ENCODE measurements at regions not wholly inside any gene's neighbourhood (a gene's known extent, or its start where the extent isn't known, plus 50 kb on each side); places are given as distances from the start of the nearest gene placed in this dataset.

DNA sequence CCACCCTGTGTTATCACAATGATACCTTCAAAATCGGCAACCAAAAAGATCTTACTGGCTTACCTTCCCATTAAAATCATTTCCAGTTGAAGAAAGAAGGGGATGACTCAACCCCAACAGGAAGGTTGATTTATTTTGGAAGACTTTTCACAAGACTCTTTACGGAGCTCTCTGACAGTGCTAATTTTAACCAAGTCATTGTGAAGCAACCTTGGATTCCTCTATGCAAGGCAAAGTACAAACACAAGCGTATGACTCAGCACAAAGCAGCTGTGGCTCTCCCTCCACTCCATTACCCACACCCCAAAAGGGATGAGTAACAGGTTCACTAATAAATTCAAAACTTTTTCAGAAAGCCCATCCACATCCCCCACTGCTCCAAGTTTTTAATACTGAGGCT lies 213.8 kb upstream of the FGF13 start:
- Histone ChIP-seq H3K4me1 (ENCODE audit: control insufficient read depth, insufficient read depth, low read length) (no peaks in the 10 kb centered on the region), H3K27me3 (ENCODE audit: control insufficient read depth, insufficient read depth, low read length) (no peaks in the 10 kb centered on the region), H3K27ac (ENCODE audit: low read length) (no peak overlapping the region), H3K9me3 (ENCODE audit: control insufficient read depth, low read depth, low read length) (no peaks in the 10 kb centered on the region), H3K4me3 (ENCODE audit: low read length) (no peak overlapping the region), H3K36me3 (ENCODE audit: control insufficient read depth, insufficient read depth, low read length) (no peaks in the 10 kb centered on the region)
- WGBS (ENCODE audit: insufficient coverage, low lambda C conversion rate): no CpG with 5 or more reads among the region's 3 CpGs
- no peak for DNase-seq

DNA sequence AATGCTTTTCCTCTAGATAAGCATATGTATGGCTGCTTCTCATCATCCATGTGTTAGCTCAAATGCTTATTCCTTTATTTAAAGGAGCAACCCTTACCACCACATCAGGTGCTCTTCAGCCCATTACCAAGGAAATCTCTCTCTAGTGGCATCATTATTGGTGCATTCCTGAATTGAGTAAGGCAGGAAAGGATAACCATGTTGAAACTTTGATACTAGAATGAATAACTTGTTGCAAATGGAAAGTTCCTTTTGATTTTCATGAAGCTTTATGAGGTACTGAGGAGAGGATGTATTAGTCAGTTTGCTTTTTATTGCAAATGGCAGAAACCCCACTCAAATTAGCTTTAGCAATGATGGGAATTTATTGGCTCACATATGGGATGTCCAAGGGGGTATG lies 212.3 kb upstream of the FGF13 start:
- Histone ChIP-seq H3K36me3 (ENCODE audit: control insufficient read depth, insufficient read depth, low read length) (no peaks in the 10 kb centered on the region), H3K4me1 (ENCODE audit: control insufficient read depth, insufficient read depth, low read length) (no peaks in the 10 kb centered on the region), H3K4me3 (ENCODE audit: low read length) (no peak overlapping the region), H3K27ac (ENCODE audit: low read length) (no peak overlapping the region), H3K9me3 (ENCODE audit: control insufficient read depth, low read depth, low read length) (no peaks in the 10 kb centered on the region), H3K27me3 (ENCODE audit: control insufficient read depth, insufficient read depth, low read length) (no peaks in the 10 kb centered on the region)
- no peak for DNase-seq

DNA sequence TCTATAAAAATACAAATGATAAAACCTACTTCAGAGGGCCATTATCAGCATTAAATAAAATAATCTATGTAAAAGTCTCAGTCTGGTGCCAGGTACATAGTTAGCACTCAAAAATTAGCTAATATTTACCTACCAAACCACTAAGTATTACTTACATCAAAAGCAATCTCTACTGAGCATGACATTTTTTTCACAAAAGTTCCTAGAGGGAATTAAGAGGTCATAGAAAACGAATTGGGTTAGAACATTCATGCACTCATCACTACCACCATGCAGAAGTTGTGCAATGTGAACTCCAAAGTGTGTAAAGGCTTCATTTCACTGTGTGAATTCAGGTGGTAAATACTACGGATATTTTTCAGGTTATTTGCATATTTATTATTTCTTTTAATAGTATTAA lies 209.5 kb upstream of the FGF13 start:
- no peaks in the 10 kb centered on the region for H3K36me3 ChIP-seq (ENCODE audit: control insufficient read depth, insufficient read depth, low read length)
- no peaks in the 10 kb centered on the region for H3K4me1 ChIP-seq (ENCODE audit: control insufficient read depth, insufficient read depth, low read length)
- H3K9me3 ChIP-seq (ENCODE audit: control insufficient read depth, low read depth, low read length): no peaks in the 10 kb centered on the region
- H3K4me3 ChIP-seq (ENCODE audit: low read length): no peak overlapping the region
- H3K27ac ChIP-seq (ENCODE audit: low read length): no peak overlapping the region
- no peak for DNase-seq
- no CpG with 5 or more reads among the region's 2 CpGs for WGBS (ENCODE audit: insufficient coverage, low lambda C conversion rate)
- H3K27me3 ChIP-seq (ENCODE audit: control insufficient read depth, insufficient read depth, low read length): no peaks in the 10 kb centered on the region

DNA sequence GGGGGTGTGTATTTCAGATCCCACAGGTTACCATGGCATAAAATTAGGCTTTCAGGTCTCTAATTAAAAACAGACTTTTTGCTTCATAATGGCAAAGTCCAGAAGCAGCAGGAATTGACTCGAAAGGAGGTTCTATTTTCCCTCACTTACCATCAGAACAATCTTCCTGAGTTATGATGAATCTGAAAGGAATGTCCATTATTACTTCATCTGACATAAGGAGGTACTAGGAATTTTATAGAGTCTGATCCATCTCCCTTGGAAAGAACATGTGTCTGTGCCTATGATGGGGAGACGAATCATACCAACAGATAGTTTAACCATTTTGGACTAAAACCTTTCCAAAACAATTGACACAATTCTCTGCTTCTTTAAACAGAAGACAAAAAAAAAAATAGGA lies 206.3 kb upstream of the FGF13 start:
- H3K27me3 ChIP-seq (ENCODE audit: control insufficient read depth, insufficient read depth, low read length): no peaks in the 10 kb centered on the region
- H3K9me3 ChIP-seq (ENCODE audit: control insufficient read depth, low read depth, low read length): no peaks in the 10 kb centered on the region
- H3K4me3 ChIP-seq (ENCODE audit: low read length): no peak overlapping the region
- WGBS (ENCODE audit: insufficient coverage, low lambda C conversion rate): no CpG with 5 or more reads among the region's 2 CpGs
- no peak for DNase-seq
- no peaks in the 10 kb centered on the region for H3K36me3 ChIP-seq (ENCODE audit: control insufficient read depth, insufficient read depth, low read length)
- no peaks in the 10 kb centered on the region for H3K4me1 ChIP-seq (ENCODE audit: control insufficient read depth, insufficient read depth, low read length)
- no peak overlapping the region for H3K27ac ChIP-seq (ENCODE audit: low read length)

DNA sequence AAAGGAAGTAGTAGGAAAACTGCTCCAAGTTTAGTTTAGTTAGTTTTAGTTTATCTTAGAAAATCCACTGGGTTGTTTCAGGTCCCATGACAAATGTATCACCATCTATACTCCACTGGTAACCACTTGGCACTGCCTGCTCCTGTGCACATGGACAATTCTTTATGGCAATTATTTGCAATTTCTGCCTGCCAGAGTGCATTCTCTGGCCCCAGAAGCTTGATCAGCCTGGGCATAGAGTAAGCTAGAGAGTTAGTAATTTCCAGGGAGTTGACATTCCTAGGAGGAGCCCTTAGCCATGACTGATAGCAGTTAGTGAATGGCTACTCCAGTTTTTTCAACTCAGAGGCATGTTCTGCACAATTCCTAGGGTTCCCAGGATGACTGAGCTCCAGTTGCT lies 203.2 kb upstream of the FGF13 start:
- no peaks in the 10 kb centered on the region for H3K36me3 ChIP-seq (ENCODE audit: control insufficient read depth, insufficient read depth, low read length)
- no peaks in the 10 kb centered on the region for H3K27me3 ChIP-seq (ENCODE audit: control insufficient read depth, insufficient read depth, low read length)
- no peaks in the 10 kb centered on the region for H3K9me3 ChIP-seq (ENCODE audit: control insufficient read depth, low read depth, low read length)
- H3K27ac ChIP-seq (ENCODE audit: low read length): no peak overlapping the region
- DNase-seq: no peak
- no peak overlapping the region for H3K4me3 ChIP-seq (ENCODE audit: low read length)
- no peaks in the 10 kb centered on the region for H3K4me1 ChIP-seq (ENCODE audit: control insufficient read depth, insufficient read depth, low read length)

DNA sequence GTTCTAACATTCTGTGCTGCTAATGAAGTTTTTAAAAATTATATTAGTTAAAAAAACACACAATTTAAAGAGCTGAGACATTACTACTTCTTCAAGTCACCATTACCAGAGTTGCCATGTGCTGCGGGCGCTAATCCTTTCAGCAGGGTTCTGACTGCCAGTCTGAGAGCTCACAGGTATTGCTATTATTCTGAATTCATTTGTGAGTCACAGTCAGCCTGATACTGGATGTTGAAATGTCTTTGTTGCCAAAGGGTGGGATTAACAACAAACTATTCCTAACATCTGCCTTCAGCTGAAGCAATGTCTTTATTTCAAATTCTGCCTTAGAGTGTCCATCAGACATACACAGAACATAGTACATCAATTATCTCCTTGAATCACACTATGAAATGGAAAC lies 197.1 kb upstream of the FGF13 start:
- H3K4me1 ChIP-seq (ENCODE audit: control insufficient read depth, insufficient read depth, low read length): no peaks in the 10 kb centered on the region
- no peak overlapping the region for H3K27ac ChIP-seq (ENCODE audit: low read length)
- WGBS (ENCODE audit: insufficient coverage, low lambda C conversion rate): no CpG with 5 or more reads among the region's 2 CpGs
- no peaks in the 10 kb centered on the region for H3K9me3 ChIP-seq (ENCODE audit: control insufficient read depth, low read depth, low read length)
- H3K4me3 ChIP-seq (ENCODE audit: low read length): no peak overlapping the region
- H3K27me3 ChIP-seq (ENCODE audit: control insufficient read depth, insufficient read depth, low read length): no peaks in the 10 kb centered on the region
- no peaks in the 10 kb centered on the region for H3K36me3 ChIP-seq (ENCODE audit: control insufficient read depth, insufficient read depth, low read length)
- no peak for DNase-seq

DNA sequence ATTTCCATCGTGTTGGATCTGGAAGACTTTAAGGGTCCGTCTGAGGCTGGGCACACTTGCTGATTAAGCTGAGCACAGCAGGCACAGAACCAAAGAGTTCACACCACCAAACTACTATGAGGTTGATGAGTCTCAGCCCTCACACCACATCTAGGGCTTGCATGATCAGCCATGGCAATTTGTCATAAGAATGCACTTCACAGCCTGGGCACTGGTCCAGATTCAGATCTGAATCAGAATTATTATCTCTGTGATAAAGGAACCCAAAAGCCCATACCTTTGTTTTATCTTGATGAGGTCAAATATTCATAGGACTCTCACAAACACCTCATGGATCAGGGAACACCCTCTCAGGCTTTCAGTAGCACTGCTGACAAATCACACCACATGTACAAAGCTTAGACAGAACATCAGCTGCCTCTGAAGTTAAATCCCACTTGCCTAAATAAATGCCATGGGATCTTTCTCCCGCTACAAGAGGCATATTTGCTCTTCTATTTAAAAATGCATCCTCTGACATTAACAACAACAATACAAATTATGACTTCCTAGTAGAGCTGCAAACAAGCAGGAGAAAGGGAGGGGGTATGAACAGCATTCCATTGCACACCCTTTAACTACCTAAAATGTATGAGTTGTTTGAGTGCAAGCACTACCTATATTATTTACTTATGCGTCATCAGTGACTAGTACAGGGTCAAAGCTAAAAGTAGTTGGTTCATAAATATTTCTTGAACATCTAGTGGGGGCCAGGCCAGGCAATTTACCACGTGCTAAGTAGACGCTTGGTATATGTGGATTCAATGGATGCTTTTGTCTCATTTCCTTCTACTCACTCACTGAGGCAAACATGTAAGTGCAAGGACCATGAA lies 186.3 kb upstream of the FGF13 start:
- H3K27me3 ChIP-seq (ENCODE audit: control insufficient read depth, insufficient read depth, low read length): no peaks in the 10 kb centered on the region
- DNase-seq: peak in 1 of 2 donors; percentile 2
- H3K36me3 ChIP-seq (ENCODE audit: control insufficient read depth, insufficient read depth, low read length): no peaks in the 10 kb centered on the region
- no peak overlapping the region for H3K27ac ChIP-seq (ENCODE audit: low read length)
- H3K4me1 ChIP-seq (ENCODE audit: control insufficient read depth, insufficient read depth, low read length): no peaks in the 10 kb centered on the region
- H3K9me3 ChIP-seq (ENCODE audit: control insufficient read depth, low read depth, low read length): no peaks in the 10 kb centered on the region
- WGBS (ENCODE audit: insufficient coverage, low lambda C conversion rate): no CpG with 5 or more reads among the region's 6 CpGs
- no peak overlapping the region for H3K4me3 ChIP-seq (ENCODE audit: low read length)

DNA sequence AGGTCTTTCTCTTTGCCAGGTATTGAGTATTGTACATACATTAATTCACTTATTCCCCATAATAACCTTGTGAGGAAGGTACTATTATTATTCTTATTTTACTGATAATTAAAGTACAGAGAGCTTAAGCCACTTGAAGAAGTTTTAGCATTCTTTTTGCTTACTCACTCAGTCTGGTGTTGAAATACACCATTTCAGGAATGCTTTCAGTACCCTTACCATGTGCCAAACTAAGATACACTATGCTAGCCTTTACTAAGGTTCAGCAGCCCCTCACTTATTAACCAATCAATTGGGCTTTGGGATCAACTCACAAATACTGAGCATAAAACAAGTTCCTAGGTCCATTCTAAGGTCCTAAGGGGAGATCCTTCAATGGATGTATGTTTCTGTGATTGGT lies 179.0 kb upstream of the FGF13 start:
- Histone ChIP-seq H3K4me1 (ENCODE audit: control insufficient read depth, insufficient read depth, low read length) (no peaks in the 10 kb centered on the region), H3K9me3 (ENCODE audit: control insufficient read depth, low read depth, low read length) (no peaks in the 10 kb centered on the region), H3K27ac (ENCODE audit: low read length) (no peak overlapping the region), H3K36me3 (ENCODE audit: control insufficient read depth, insufficient read depth, low read length) (no peaks in the 10 kb centered on the region), H3K4me3 (ENCODE audit: low read length) (no peak overlapping the region), H3K27me3 (ENCODE audit: control insufficient read depth, insufficient read depth, low read length) (no peaks in the 10 kb centered on the region)
- DNase-seq: no peak

DNA sequence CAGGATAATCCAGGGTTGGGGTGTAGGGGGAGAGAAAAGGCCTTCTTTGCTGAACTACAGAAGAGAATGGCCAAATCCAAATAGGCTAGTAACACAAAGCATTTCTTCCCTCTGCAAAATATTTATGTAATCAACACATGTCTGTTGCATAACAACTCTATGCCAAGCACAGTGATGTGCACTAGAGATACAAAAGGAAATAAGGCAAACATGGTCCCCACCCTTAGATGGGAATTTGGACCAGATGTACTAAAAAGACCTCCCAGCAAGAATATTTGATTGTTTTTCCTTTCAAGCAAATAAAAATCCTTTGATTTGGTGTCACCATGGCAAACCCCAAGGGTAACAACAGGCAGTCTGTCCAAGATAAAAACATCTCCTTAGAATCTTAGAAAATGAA lies 177.6 kb upstream of the FGF13 start:
- Histone ChIP-seq H3K9me3 (ENCODE audit: control insufficient read depth, low read depth, low read length) (no peaks in the 10 kb centered on the region), H3K27me3 (ENCODE audit: control insufficient read depth, insufficient read depth, low read length) (no peaks in the 10 kb centered on the region), H3K4me3 (ENCODE audit: low read length) (no peak overlapping the region), H3K4me1 (ENCODE audit: control insufficient read depth, insufficient read depth, low read length) (no peaks in the 10 kb centered on the region), H3K27ac (ENCODE audit: low read length) (no peak overlapping the region), H3K36me3 (ENCODE audit: control insufficient read depth, insufficient read depth, low read length) (no peaks in the 10 kb centered on the region)
- no peak for DNase-seq

DNA sequence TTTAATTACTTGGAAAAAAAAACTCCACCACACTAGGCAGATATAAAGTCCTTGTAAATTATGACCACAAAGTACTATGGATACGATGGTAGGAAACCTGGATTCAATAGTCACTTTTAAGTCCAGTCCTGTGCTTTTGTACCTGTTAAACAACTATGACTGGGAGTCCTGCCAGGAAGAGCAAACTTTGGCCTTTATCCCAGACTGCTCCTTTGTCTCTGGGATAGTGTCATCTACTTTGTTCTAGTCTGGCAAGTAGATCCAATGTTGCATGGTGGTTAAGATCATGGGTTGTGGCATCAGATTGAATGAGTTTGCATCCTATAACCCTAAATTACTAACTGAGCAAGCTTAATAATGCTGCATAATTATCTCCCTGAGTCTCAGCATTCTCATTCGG lies 175.3 kb upstream of the FGF13 start:
- Histone ChIP-seq H3K36me3 (ENCODE audit: control insufficient read depth, insufficient read depth, low read length) (no peaks in the 10 kb centered on the region), H3K27ac (ENCODE audit: low read length) (no peak overlapping the region), H3K4me3 (ENCODE audit: low read length) (no peak overlapping the region), H3K4me1 (ENCODE audit: control insufficient read depth, insufficient read depth, low read length) (no peaks in the 10 kb centered on the region), H3K9me3 (ENCODE audit: control insufficient read depth, low read depth, low read length) (no peaks in the 10 kb centered on the region), H3K27me3 (ENCODE audit: control insufficient read depth, insufficient read depth, low read length) (no peaks in the 10 kb centered on the region)
- DNase-seq: no peak
- no CpG with 5 or more reads among the region's 2 CpGs for WGBS (ENCODE audit: insufficient coverage, low lambda C conversion rate)

DNA sequence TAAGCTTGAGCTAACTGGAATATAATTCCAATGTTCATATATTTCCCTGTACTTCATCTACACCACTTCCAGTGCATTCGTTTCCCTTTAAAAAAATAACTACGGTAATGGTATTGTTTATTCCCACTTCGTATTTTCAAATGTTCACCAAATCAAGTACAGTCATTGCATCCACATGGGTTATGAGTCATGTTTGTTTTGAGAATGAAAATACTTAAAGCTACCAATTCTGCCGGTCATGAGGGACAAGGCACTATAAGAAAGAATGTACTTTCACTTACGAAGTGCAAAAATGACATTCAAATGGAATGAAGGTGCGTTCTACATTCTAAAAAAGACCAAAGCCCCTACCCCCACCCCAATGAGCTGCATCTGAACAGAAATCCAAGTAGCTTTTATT lies 174.4 kb upstream of the FGF13 start:
- no peak overlapping the region for H3K27ac ChIP-seq (ENCODE audit: low read length)

More for the DNA sequence above, 174.4 kb upstream of the FGF13 start:
- Histone ChIP-seq H3K27me3 (ENCODE audit: control insufficient read depth, insufficient read depth, low read length) (no peaks in the 10 kb centered on the region), H3K9me3 (ENCODE audit: control insufficient read depth, low read depth, low read length) (no peaks in the 10 kb centered on the region), H3K36me3 (ENCODE audit: control insufficient read depth, insufficient read depth, low read length) (no peaks in the 10 kb centered on the region), H3K4me1 (ENCODE audit: control insufficient read depth, insufficient read depth, low read length) (no peaks in the 10 kb centered on the region), H3K4me3 (ENCODE audit: low read length) (no peak overlapping the region)
- no CpG with 5 or more reads among the region's 6 CpGs for WGBS (ENCODE audit: insufficient coverage, low lambda C conversion rate)
- no peak for DNase-seq

Measured in large intestine (tissue), 3 donors.